Suprapubic skin (tissue), 3 donors: ENCODE measurements at regions not wholly inside any gene's neighbourhood (a gene's known extent, or its start where the extent isn't known, plus 50 kb on each side); places are given as distances from the start of the nearest gene placed in this dataset.

Source experiments
- CTCF ChIP-seq, 2 donors: fragments of 200-600 bp in 1 of 2; fragments of 450-650 bp in 1 of 2; sonication (generic) in 1 of 2; IDR thresholded peaks; one replicate each; pipeline ENCODE4 v1.5.1; 2016 to 2019; ENCODE audit warnings: antibody characterized with exemption in 2 of 2, mild to moderate bottlenecking in 1 of 2, moderate library complexity in 1 of 2
- POLR2A ChIP-seq, 2 donors: fragments of 450-650 bp; IDR thresholded peaks; one replicate each; pipeline ENCODE4 v1.6.1; 2017; ENCODE audit warnings: antibody characterized with exemption in 2 of 2, mild to moderate bottlenecking in 2 of 2, moderate library complexity in 2 of 2

DNA sequence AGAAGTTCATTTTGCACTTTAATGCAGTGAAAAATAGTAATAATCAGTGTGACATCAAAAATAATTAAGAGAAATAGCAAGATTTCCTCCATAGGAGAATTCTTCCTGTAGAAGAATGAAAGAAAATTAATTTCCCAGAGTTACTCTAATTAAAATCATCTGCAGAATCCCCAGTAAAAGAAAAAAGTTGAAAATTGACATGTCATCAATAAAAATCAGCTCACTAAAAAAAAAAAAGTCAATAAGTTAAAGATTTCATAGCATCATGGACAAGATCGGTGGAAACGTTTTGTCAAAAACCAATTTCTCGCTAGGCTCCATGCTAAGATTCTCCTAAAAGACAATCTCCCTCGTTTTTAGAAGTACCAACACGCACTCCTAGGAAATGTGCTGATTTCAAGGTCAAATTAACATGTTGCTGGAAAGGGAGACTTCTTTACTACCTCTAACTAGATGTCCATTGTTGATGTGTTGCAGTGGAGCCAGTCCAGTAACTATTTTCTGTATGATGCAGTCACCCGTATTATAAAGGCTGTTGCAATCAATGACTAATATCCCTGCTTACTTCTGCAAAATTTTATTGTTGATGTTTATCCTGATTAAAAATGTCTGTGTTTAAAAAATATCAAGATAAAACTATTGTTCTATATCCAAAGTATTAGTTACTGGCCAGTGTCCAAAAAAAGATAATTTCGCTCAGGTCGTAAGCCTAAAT is 591.9 kb upstream of the MGMT start:
- TF ChIP-seq CTCF (IDR thresholded peaks at IDR 0.05) (no peak), POLR2A (IDR thresholded peaks at IDR 0.05) (no peak)
